ENCODE measurements at regions not wholly inside any gene's neighbourhood (a gene's known extent, or its start where the extent isn't known, plus 50 kb on each side); places are given as distances from the start of the nearest gene placed in this dataset.

- WGBS, 2 experiments (ENCODE audit: low coverage in 1 of 2, low lambda C conversion rate in 2 of 2, missing lambda C conversion rate in 2 of 2) = 47 to 49% methylated on average over 20 of the region's 20 CpGs
- Histone ChIP-seq H4K20me1 (ENCODE audit: insufficient read depth) (no peaks in the 10 kb centered on the region), H3K36me3 (ENCODE audit: low read depth) (no peaks in the 10 kb centered on the region), H3F3A (ENCODE audit: insufficient read depth) (no peaks in the 10 kb centered on the region), H3K4me2 (ENCODE audit: unreplicated experiment) (no peak overlapping the region), H3K9ac (no peak overlapping the region), H2AFZ (no peak overlapping the region), H3K9me2 (ENCODE audit: insufficient read depth) (no peaks in the 10 kb centered on the region), H3K4me3 (no peak overlapping the region), H3K4me1 (ENCODE audit: insufficient read depth) (no peaks in the 10 kb centered on the region), H3K79me2 (ENCODE audit: insufficient read depth) (no peaks in the 10 kb centered on the region), H3K9me3 (ENCODE audit: low read depth) (no peaks in the 10 kb centered on the region), H3K27me3 (replicated peaks; ENCODE audit: insufficient read depth) (no peaks in the 10 kb centered on the region), H3K27ac (no peak overlapping the region)
- TF ChIP-seq EZH2phosphoT487 (IDR thresholded peaks at IDR 0.05; ENCODE audit: insufficient read depth, low read depth) (no peak), EZH2 (IDR thresholded peaks at IDR 0.05; ENCODE audit: insufficient read depth, poor library complexity, severe bottlenecking) (no peak)
- in situ Hi-C loops (cut with MboI) = no loop called here
- no peak for DNase-seq
Observed at GRCh38 chr22:49157529-49158339, 669.9 kb downstream of the BRD1 start.

- Histone ChIP-seq H2AFZ (no peak overlapping the region), H3K9ac (no peak overlapping the region), H3K79me2 (ENCODE audit: insufficient read depth) (no peaks in the 10 kb centered on the region), H3K9me3 (ENCODE audit: low read depth) (no peaks in the 10 kb centered on the region), H3F3A (ENCODE audit: insufficient read depth) (no peaks in the 10 kb centered on the region), H4K20me1 (ENCODE audit: insufficient read depth) (no peaks in the 10 kb centered on the region), H3K4me1 (ENCODE audit: insufficient read depth) (no peaks in the 10 kb centered on the region), H3K36me3 (ENCODE audit: low read depth) (no peaks in the 10 kb centered on the region), H3K27ac (no peak overlapping the region), H3K4me3 (no peak overlapping the region), H3K4me2 (ENCODE audit: unreplicated experiment) (no peak overlapping the region), H3K9me2 (ENCODE audit: insufficient read depth) (no peaks in the 10 kb centered on the region), H3K27me3 (replicated peaks; ENCODE audit: insufficient read depth) (no peaks in the 10 kb centered on the region)
- in situ Hi-C loops (cut with MboI) = no loop called here
- 26 to 28% methylated on average over 17 of the region's 17 CpGs for WGBS, 2 experiments (ENCODE audit: low coverage in 1 of 2, low lambda C conversion rate in 2 of 2, missing lambda C conversion rate in 2 of 2)
- DNase-seq = no peak
- no peak for TF ChIP-seq EZH2 (IDR thresholded peaks at IDR 0.05; ENCODE audit: insufficient read depth, poor library complexity, severe bottlenecking)
- TF ChIP-seq EZH2phosphoT487 (IDR thresholded peaks at IDR 0.05; ENCODE audit: insufficient read depth, low read depth) = no peak
Observed at GRCh38 chr22:49156662-49157285, 670.9 kb downstream of the BRD1 start.

- Histone ChIP-seq H3K27me3 (replicated peaks; ENCODE audit: insufficient read depth) (no peaks in the 10 kb centered on the region), H2AFZ (no peak overlapping the region), H3K36me3 (ENCODE audit: low read depth) (no peaks in the 10 kb centered on the region), H3K9ac (no peak overlapping the region), H3K4me2 (ENCODE audit: unreplicated experiment) (no peak overlapping the region), H3K27ac (no peak overlapping the region), H3K9me3 (ENCODE audit: low read depth) (no peaks in the 10 kb centered on the region), H3K4me1 (ENCODE audit: insufficient read depth) (no peaks in the 10 kb centered on the region), H3K4me3 (no peak overlapping the region), H3K79me2 (ENCODE audit: insufficient read depth) (no peaks in the 10 kb centered on the region), H4K20me1 (ENCODE audit: insufficient read depth) (no peaks in the 10 kb centered on the region), H3F3A (ENCODE audit: insufficient read depth) (no peaks in the 10 kb centered on the region), H3K9me2 (ENCODE audit: insufficient read depth) (no peaks in the 10 kb centered on the region)
- no peak for TF ChIP-seq EZH2phosphoT487 (IDR thresholded peaks at IDR 0.05; ENCODE audit: insufficient read depth, low read depth)
- TF ChIP-seq EZH2 (IDR thresholded peaks at IDR 0.05; ENCODE audit: insufficient read depth, poor library complexity, severe bottlenecking) = no peak
- WGBS, 2 experiments (ENCODE audit: low coverage in 1 of 2, low lambda C conversion rate in 2 of 2, missing lambda C conversion rate in 2 of 2) = 54 to 55% methylated on average over 9 to 24 of the region's 24 CpGs
- peak; percentile 1 for DNase-seq
- in situ Hi-C loops (cut with MboI) = no loop called here
Observed at GRCh38 chr22:49155770-49156580, 671.7 kb downstream of the BRD1 start.

- no peaks in the 10 kb centered on the region for H3K9me2 ChIP-seq (ENCODE audit: insufficient read depth)
- in situ Hi-C loops (cut with MboI) = no loop called here
- no peaks in the 10 kb centered on the region for H4K20me1 ChIP-seq (ENCODE audit: insufficient read depth)
- no peak overlapping the region for H3K9ac ChIP-seq
- WGBS, 2 experiments (ENCODE audit: low coverage in 1 of 2, low lambda C conversion rate in 2 of 2, missing lambda C conversion rate in 2 of 2) = 77 to 82% methylated on average over 27 of the region's 27 CpGs
- H3K79me2 ChIP-seq (ENCODE audit: insufficient read depth) = no peaks in the 10 kb centered on the region
- H3K36me3 ChIP-seq (ENCODE audit: low read depth) = no peaks in the 10 kb centered on the region
- H3K4me1 ChIP-seq (ENCODE audit: insufficient read depth) = no peaks in the 10 kb centered on the region
- no peak overlapping the region for H3K27ac ChIP-seq
- no peak overlapping the region for H2AFZ ChIP-seq
- no peaks in the 10 kb centered on the region for H3F3A ChIP-seq (ENCODE audit: insufficient read depth)
- no peak for DNase-seq
- H3K27me3 ChIP-seq (replicated peaks; ENCODE audit: insufficient read depth) = no peaks in the 10 kb centered on the region
- H3K4me3 ChIP-seq = no peak overlapping the region
- no peak overlapping the region for H3K4me2 ChIP-seq (ENCODE audit: unreplicated experiment)
- TF ChIP-seq EZH2phosphoT487 (IDR thresholded peaks at IDR 0.05; ENCODE audit: insufficient read depth, low read depth) (no peak), EZH2 (IDR thresholded peaks at IDR 0.05; ENCODE audit: insufficient read depth, poor library complexity, severe bottlenecking) (no peak)
- H3K9me3 ChIP-seq (ENCODE audit: low read depth) = no peaks in the 10 kb centered on the region
Observed at GRCh38 chr22:49155039-49155769, 672.5 kb downstream of the BRD1 start.
